ENCODE measurements at regions not wholly inside any gene's neighbourhood (a gene's known extent, or its start where the extent isn't known, plus 50 kb on each side); places are given as distances from the start of the nearest gene placed in this dataset.

DNA sequence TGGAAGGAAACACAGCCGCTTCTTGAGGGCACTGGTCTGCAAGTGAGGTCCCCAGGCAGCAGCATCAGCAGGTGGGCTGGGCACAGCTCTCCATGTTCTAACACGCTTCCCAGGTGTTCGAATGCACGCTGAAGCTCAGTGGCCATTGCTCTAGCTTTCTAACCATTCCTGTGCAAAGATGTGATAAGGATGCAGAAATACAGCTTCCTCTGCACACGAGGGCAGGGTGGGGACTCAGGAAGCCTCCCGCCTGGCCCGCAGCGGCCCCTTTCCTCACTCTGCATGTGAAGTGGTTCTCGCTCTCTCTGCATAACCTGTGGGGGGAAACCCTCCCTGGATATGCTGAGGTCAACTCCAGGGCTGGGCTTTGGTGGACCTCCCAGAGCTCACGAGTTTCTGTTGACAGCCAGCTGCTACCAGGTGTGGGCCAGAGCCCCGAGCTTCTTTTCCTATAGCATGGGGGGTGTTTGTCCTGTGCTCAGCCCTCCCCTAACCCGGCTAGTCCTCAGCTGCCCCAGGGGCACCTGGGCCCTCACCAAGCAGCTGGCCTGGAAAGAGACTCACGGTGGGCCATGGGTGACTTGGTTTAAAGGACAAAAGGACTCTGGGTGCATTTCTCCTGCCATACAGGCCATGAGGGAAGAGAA, 168.2 kb downstream of the TEX29 start:
- Mint-ChIP-seq H3K4me1 (peaks cover 4% of the 10 kb centered on the region), H3K9me3 (peaks cover 31% of the 10 kb centered on the region), H3K4me3 (no peak overlapping the region), H3K27me3 (ENCODE audit: insufficient read depth, low read depth, poor library complexity) (peaks cover 9% of the 10 kb centered on the region), H3K36me3 (ENCODE audit: low read depth) (peaks cover 23% of the 10 kb centered on the region), H3K27ac (no peak overlapping the region)
- Histone ChIP-seq H3K27ac (ENCODE audit: low read depth) (no peak overlapping the region), H3K4me2 (no peak overlapping the region), H3K4me3 (no peak overlapping the region), H3K9me2 (ENCODE audit: insufficient read depth) (no peaks in the 10 kb centered on the region), H2AFZ (no peak overlapping the region), H3K27me3 (ENCODE audit: insufficient read depth) (no peaks in the 10 kb centered on the region), H3K79me2 (replicated peaks; ENCODE audit: insufficient read depth) (no peaks in the 10 kb centered on the region), H3K4me1 (ENCODE audit: insufficient read depth) (no peaks in the 10 kb centered on the region), H4K20me1 (replicated peaks; ENCODE audit: insufficient read depth) (no peaks in the 10 kb centered on the region), H3K36me3 (ENCODE audit: insufficient read depth) (no peaks in the 10 kb centered on the region), H3F3A (replicated peaks; ENCODE audit: low read depth) (no peaks in the 10 kb centered on the region)
- no peak for DNase-seq (ENCODE audit: low spot score)
- no peak for TF ChIP-seq CREB1 (CRISPR knock-in tag; IDR thresholded peaks at IDR 0.05; ENCODE audit: low read depth)
- ATAC-seq: no peak

GRCh38 chr13:111489301-111489700, 168.9 kb downstream of the TEX29 start:
- no peaks in the 10 kb centered on the region for H3F3A ChIP-seq (replicated peaks; ENCODE audit: low read depth)
- no peak overlapping the region for H3K4me3 ChIP-seq
- Mint-ChIP-seq H3K27me3 (ENCODE audit: insufficient read depth, low read depth, poor library complexity) (peaks cover 9% of the 10 kb centered on the region), H3K27ac (no peak overlapping the region), H3K4me1 (peaks cover 4% of the 10 kb centered on the region; the same call in 2 of the 3 replicates), H3K9me3 (peaks cover 31% of the 10 kb centered on the region), H3K36me3 (ENCODE audit: low read depth) (peaks cover 23% of the 10 kb centered on the region), H3K4me3 (no peak overlapping the region)
- no peak for TF ChIP-seq EZH2 (IDR thresholded peaks at IDR 0.05; ENCODE audit: low read depth, unreplicated experiment)
- no peak for TF ChIP-seq ZNF114 (CRISPR knock-in tag; IDR thresholded peaks at IDR 0.05)
- no peak for TF ChIP-seq JUNB (IDR thresholded peaks at IDR 0.05; ENCODE audit: unreplicated experiment)
- no peak for TF ChIP-seq ZNF462 (CRISPR knock-in tag; IDR thresholded peaks at IDR 0.05)
- TF ChIP-seq, protein P1, sequence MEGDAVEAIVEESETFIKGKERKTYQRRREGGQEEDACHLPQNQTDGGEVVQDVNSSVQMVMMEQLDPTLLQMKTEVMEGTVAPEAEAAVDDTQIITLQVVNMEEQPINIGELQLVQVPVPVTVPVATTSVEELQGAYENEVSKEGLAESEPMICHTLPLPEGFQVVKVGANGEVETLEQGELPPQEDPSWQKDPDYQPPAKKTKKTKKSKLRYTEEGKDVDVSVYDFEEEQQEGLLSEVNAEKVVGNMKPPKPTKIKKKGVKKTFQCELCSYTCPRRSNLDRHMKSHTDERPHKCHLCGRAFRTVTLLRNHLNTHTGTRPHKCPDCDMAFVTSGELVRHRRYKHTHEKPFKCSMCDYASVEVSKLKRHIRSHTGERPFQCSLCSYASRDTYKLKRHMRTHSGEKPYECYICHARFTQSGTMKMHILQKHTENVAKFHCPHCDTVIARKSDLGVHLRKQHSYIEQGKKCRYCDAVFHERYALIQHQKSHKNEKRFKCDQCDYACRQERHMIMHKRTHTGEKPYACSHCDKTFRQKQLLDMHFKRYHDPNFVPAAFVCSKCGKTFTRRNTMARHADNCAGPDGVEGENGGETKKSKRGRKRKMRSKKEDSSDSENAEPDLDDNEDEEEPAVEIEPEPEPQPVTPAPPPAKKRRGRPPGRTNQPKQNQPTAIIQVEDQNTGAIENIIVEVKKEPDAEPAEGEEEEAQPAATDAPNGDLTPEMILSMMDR (conservative IDR thresholded peaks at IDR 0.05; ENCODE audit: low read depth in 2 of 2): no peak
- TF ChIP-seq STAT1 (IDR thresholded peaks at IDR 0.05; ENCODE audit: unreplicated experiment): no peak
- H3K4me2 ChIP-seq: no peak overlapping the region
- no peak overlapping the region for H3K27ac ChIP-seq (ENCODE audit: low read depth)
- no peaks in the 10 kb centered on the region for H3K36me3 ChIP-seq (ENCODE audit: insufficient read depth)
- H3K27me3 ChIP-seq (ENCODE audit: insufficient read depth): no peaks in the 10 kb centered on the region
- H3K9me2 ChIP-seq (ENCODE audit: insufficient read depth): no peaks in the 10 kb centered on the region
- no peak for DNase-seq (ENCODE audit: low spot score)
- no peak overlapping the region for H2AFZ ChIP-seq
- H4K20me1 ChIP-seq (replicated peaks; ENCODE audit: insufficient read depth): no peaks in the 10 kb centered on the region
- H3K4me1 ChIP-seq (ENCODE audit: insufficient read depth): no peaks in the 10 kb centered on the region
- no peaks in the 10 kb centered on the region for H3K79me2 ChIP-seq (replicated peaks; ENCODE audit: insufficient read depth)
- ATAC-seq: no peak

Data from GM23338 (cell line).